ENCODE measurements at regions not wholly inside any gene's neighbourhood (a gene's known extent, or its start where the extent isn't known, plus 50 kb on each side); places are given as distances from the start of the nearest gene placed in this dataset.
"Not testable (repeated sequence)": the region's sequence is repeated elsewhere in the genome, so short reads cannot be mapped to it uniquely, and the experiment has no call there.

GRCh38 chr1:181893150-181893549 is 168.4 kb downstream of the ZNF648 start:
- not testable (repeated sequence) for H3K9ac ChIP-seq (ENCODE audit: low read length); H3K9me3 ChIP-seq (ENCODE audit: low read length); H3K79me2 ChIP-seq (ENCODE audit: low read length); H3K27ac ChIP-seq (ENCODE audit: low read length); H3K36me3 ChIP-seq (ENCODE audit: insufficient read depth, low read length); H2AFZ ChIP-seq (ENCODE audit: low read length); H3K27me3 ChIP-seq (ENCODE audit: low read length); DNase-seq; H3K4me3 ChIP-seq (ENCODE audit: low read length); H3K4me1 ChIP-seq (ENCODE audit: low read length); H3K4me2 ChIP-seq (ENCODE audit: low read depth, low read length, poor library complexity, severe bottlenecking); H4K20me1 ChIP-seq (ENCODE audit: insufficient read depth, low read depth, low read length); H3K9me2 ChIP-seq (replicated peaks; ENCODE audit: insufficient read depth, low read length)

DNA sequence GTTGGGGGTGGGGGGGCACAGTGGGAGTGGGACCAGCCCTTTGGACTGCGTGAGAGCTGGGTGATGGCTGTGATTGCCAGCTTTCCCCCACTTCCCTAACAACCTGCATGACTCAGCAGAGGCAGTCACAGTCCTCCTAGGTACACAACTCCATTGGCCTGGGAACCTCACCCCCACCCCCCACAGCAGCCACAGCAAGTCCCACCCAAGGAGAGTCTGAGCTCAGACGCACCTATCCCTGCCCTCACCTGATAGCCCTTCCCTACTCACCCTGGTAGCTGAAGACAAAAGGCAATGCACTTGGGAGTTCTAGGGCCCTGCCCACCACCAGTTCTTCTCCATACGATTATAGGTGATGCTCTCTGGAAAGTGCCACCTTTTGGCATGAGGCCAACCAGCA is 188.9 kb downstream of the ZNF648 start:
- H3K9ac ChIP-seq (ENCODE audit: low read length), result no peak overlapping the region
- H3K4me2 ChIP-seq (ENCODE audit: low read depth, low read length, poor library complexity, severe bottlenecking), result no peak overlapping the region
- H3K79me2 ChIP-seq (ENCODE audit: low read length), result no peaks in the 10 kb centered on the region
- no peaks in the 10 kb centered on the region for H3K4me1 ChIP-seq (ENCODE audit: low read length)
- no peak for DNase-seq
- no peaks in the 10 kb centered on the region for H3K9me2 ChIP-seq (replicated peaks; ENCODE audit: insufficient read depth, low read length)
- H2AFZ ChIP-seq (ENCODE audit: low read length), result no peak overlapping the region
- no peak overlapping the region for H3K4me3 ChIP-seq (ENCODE audit: low read length)
- no peaks in the 10 kb centered on the region for H3K9me3 ChIP-seq (ENCODE audit: low read length)
- H3K27ac ChIP-seq (ENCODE audit: low read length), result no peak overlapping the region
- H3K36me3 ChIP-seq (ENCODE audit: insufficient read depth, low read length), result no peaks in the 10 kb centered on the region
- no peaks in the 10 kb centered on the region for H4K20me1 ChIP-seq (ENCODE audit: insufficient read depth, low read depth, low read length)
- H3K27me3 ChIP-seq (ENCODE audit: low read length), result no peaks in the 10 kb centered on the region

- H3K27me3 ChIP-seq (ENCODE audit: low read length), result no peaks in the 10 kb centered on the region
- H3K4me1 ChIP-seq (ENCODE audit: low read length), result no peaks in the 10 kb centered on the region
- no peaks in the 10 kb centered on the region for H3K79me2 ChIP-seq (ENCODE audit: low read length)
- H3K9ac ChIP-seq (ENCODE audit: low read length), result no peak overlapping the region
- H3K4me2 ChIP-seq (ENCODE audit: low read depth, low read length, poor library complexity, severe bottlenecking), result no peak overlapping the region
- H4K20me1 ChIP-seq (ENCODE audit: insufficient read depth, low read depth, low read length), result no peaks in the 10 kb centered on the region
- no peaks in the 10 kb centered on the region for H3K9me2 ChIP-seq (replicated peaks; ENCODE audit: insufficient read depth, low read length)
- no peak overlapping the region for H2AFZ ChIP-seq (ENCODE audit: low read length)
- no peak for DNase-seq
- no peaks in the 10 kb centered on the region for H3K9me3 ChIP-seq (ENCODE audit: low read length)
- no peaks in the 10 kb centered on the region for H3K36me3 ChIP-seq (ENCODE audit: insufficient read depth, low read length)
- no peak overlapping the region for H3K27ac ChIP-seq (ENCODE audit: low read length)
- H3K4me3 ChIP-seq (ENCODE audit: low read length), result no peak overlapping the region
Observed at GRCh38 chr1:181863736-181864135, 197.8 kb downstream of the ZNF648 start.

- no peaks in the 10 kb centered on the region for H3K79me2 ChIP-seq (ENCODE audit: low read length)
- DNase-seq, result no peak
- no peaks in the 10 kb centered on the region for H3K27me3 ChIP-seq (ENCODE audit: low read length)
- H3K4me1 ChIP-seq (ENCODE audit: low read length), result no peaks in the 10 kb centered on the region
- H3K9me2 ChIP-seq (replicated peaks; ENCODE audit: insufficient read depth, low read length), result no peaks in the 10 kb centered on the region
- H3K9ac ChIP-seq (ENCODE audit: low read length), result no peak overlapping the region
- H2AFZ ChIP-seq (ENCODE audit: low read length), result no peak overlapping the region
- H3K9me3 ChIP-seq (ENCODE audit: low read length), result no peaks in the 10 kb centered on the region
- H3K27ac ChIP-seq (ENCODE audit: low read length), result no peak overlapping the region
- H3K36me3 ChIP-seq (ENCODE audit: insufficient read depth, low read length), result no peaks in the 10 kb centered on the region
- no peak overlapping the region for H3K4me3 ChIP-seq (ENCODE audit: low read length)
- no peaks in the 10 kb centered on the region for H4K20me1 ChIP-seq (ENCODE audit: insufficient read depth, low read depth, low read length)
- no peak overlapping the region for H3K4me2 ChIP-seq (ENCODE audit: low read depth, low read length, poor library complexity, severe bottlenecking)
Observed at GRCh38 chr1:181863006-181863405, 198.5 kb downstream of the ZNF648 start.

- Histone ChIP-seq H3K79me2 (ENCODE audit: low read length) (no peaks in the 10 kb centered on the region), H3K4me2 (ENCODE audit: low read depth, low read length, poor library complexity, severe bottlenecking) (no peak overlapping the region), H4K20me1 (ENCODE audit: insufficient read depth, low read depth, low read length) (no peaks in the 10 kb centered on the region), H3K9me3 (ENCODE audit: low read length) (no peaks in the 10 kb centered on the region), H2AFZ (ENCODE audit: low read length) (no peak overlapping the region), H3K27me3 (ENCODE audit: low read length) (no peaks in the 10 kb centered on the region), H3K9me2 (replicated peaks; ENCODE audit: insufficient read depth, low read length) (no peaks in the 10 kb centered on the region), H3K36me3 (ENCODE audit: insufficient read depth, low read length) (no peaks in the 10 kb centered on the region), H3K4me1 (ENCODE audit: low read length) (no peaks in the 10 kb centered on the region), H3K27ac (ENCODE audit: low read length) (no peak overlapping the region), H3K4me3 (ENCODE audit: low read length) (no peak overlapping the region), H3K9ac (ENCODE audit: low read length) (no peak overlapping the region)
- DNase-seq, result no peak
Observed at GRCh38 chr1:181858135-181858534, 203.4 kb downstream of the ZNF648 start.

All from Karpas-422 (cell line).